KMS-11 (cell line): ENCODE measurements at regions not wholly inside any gene's neighbourhood (a gene's known extent, or its start where the extent isn't known, plus 50 kb on each side); places are given as distances from the start of the nearest gene placed in this dataset.

ENCODE experiments used
- H2AFZ ChIP-seq: fragments of 200-600 bp; sonication (generic); 2 replicates; pipeline ENCODE4 v1.6.1; 2016; ENCODE audit warnings: antibody characterized with exemption, mixed run types, low read depth
- H3K27ac ChIP-seq: fragments of 200-600 bp; sonication (generic); 2 replicates; pipeline ENCODE4 v1.6.1; 2016; ENCODE audit warnings: mild to moderate bottlenecking, mixed run types
- H3K27me3 ChIP-seq: fragments of 200-600 bp; sonication (generic); 2 replicates; pipeline ENCODE4 v1.6.1; 2017; ENCODE audit warnings: mild to moderate bottlenecking, low read depth, mixed run types, moderate library complexity; ENCODE audit not compliant: insufficient read depth
- H3K36me3 ChIP-seq: fragments of 200-600 bp; sonication (generic); 2 replicates; pipeline ENCODE4 v1.6.1; 2017; ENCODE audit warnings: mild to moderate bottlenecking, mixed run types; ENCODE audit not compliant: insufficient read depth
- H3K4me1 ChIP-seq: fragments of 200-600 bp; sonication (generic); 2 replicates; pipeline ENCODE4 v1.6.1; 2016; ENCODE audit warnings: mild to moderate bottlenecking, low read depth, mixed run types; ENCODE audit not compliant: poor library complexity, severe bottlenecking
- H3K4me2 ChIP-seq: fragments of 200-600 bp; sonication (generic); 2 replicates; pipeline ENCODE4 v1.7.0; 2016; ENCODE audit warnings: mild to moderate bottlenecking, mixed run types
- H3K4me3 ChIP-seq: fragments of 200-600 bp; sonication (generic); IDR thresholded peaks from 2 replicates; pipeline ENCODE4 v1.6.1; 2017; ENCODE audit warnings: low read depth, low read length, mixed read lengths; ENCODE audit not compliant: insufficient read depth
- H3K79me2 ChIP-seq: fragments of 200-600 bp; sonication (generic); 2 replicates; pipeline ENCODE4 v1.6.1; 2016; ENCODE audit warnings: low read depth, mixed run types; ENCODE audit not compliant: insufficient read depth
- H3K9ac ChIP-seq: fragments of 200-600 bp; sonication (generic); 2 replicates; pipeline ENCODE4 v1.6.1; 2016; ENCODE audit warnings: mild to moderate bottlenecking, mixed run types
- H4K20me1 ChIP-seq: fragments of 200-600 bp; sonication (generic); 2 replicates; pipeline ENCODE4 v1.6.1; 2016; ENCODE audit warnings: mild to moderate bottlenecking, mixed run types; ENCODE audit not compliant: insufficient read depth
- CTCF ChIP-seq: fragments of 200-600 bp; sonication (generic); conservative IDR thresholded peaks from 2 replicates; pipeline ENCODE4 v1.6.1; 2017; ENCODE audit warnings: low read depth, mild to moderate bottlenecking, antibody characterized with exemption, low read length, moderate library complexity, mixed read lengths

- TF ChIP-seq CTCF: no peak
Measured at GRCh38 chr17:34059423-34060220, 195.5 kb upstream of the CCL2 start.

GRCh38 chr17:34066528-34066927 lies 188.6 kb upstream of the CCL2 start:
- no peaks in the 10 kb centered on the region for H3K27me3 ChIP-seq
- H3K79me2 ChIP-seq: no peaks in the 10 kb centered on the region
- H3K36me3 ChIP-seq: no peaks in the 10 kb centered on the region
- no peak overlapping the region for H3K4me3 ChIP-seq
- H3K4me2 ChIP-seq: no peak overlapping the region
- H2AFZ ChIP-seq: no peak overlapping the region
- no peaks in the 10 kb centered on the region for H4K20me1 ChIP-seq
- H3K9ac ChIP-seq: no peak overlapping the region
- H3K4me1 ChIP-seq: no peaks in the 10 kb centered on the region
- TF ChIP-seq CTCF: no peak
- no peak overlapping the region for H3K27ac ChIP-seq

More at GRCh38 chr17:34059423-34060220, 195.5 kb upstream of the CCL2 start:
- Histone ChIP-seq H4K20me1 (no peaks in the 10 kb centered on the region), H3K27ac (no peak overlapping the region), H3K4me2 (no peak overlapping the region), H3K4me1 (no peaks in the 10 kb centered on the region), H3K27me3 (no peaks in the 10 kb centered on the region), H3K9ac (no peak overlapping the region), H3K4me3 (no peak overlapping the region), H2AFZ (no peak overlapping the region), H3K36me3 (no peaks in the 10 kb centered on the region), H3K79me2 (no peaks in the 10 kb centered on the region)

- H3K79me2 ChIP-seq: no peaks in the 10 kb centered on the region
- no peaks in the 10 kb centered on the region for H3K36me3 ChIP-seq
- no peak overlapping the region for H3K4me2 ChIP-seq
- H2AFZ ChIP-seq: no peak overlapping the region
- no peak overlapping the region for H3K4me3 ChIP-seq
- TF ChIP-seq CTCF: no peak
- H3K27me3 ChIP-seq: no peaks in the 10 kb centered on the region
- no peak overlapping the region for H3K9ac ChIP-seq
- no peaks in the 10 kb centered on the region for H4K20me1 ChIP-seq
- H3K4me1 ChIP-seq: no peaks in the 10 kb centered on the region
- no peak overlapping the region for H3K27ac ChIP-seq
Measured at GRCh38 chr17:34067011-34067410, 188.1 kb upstream of the CCL2 start.

- Histone ChIP-seq H3K27me3 (no peaks in the 10 kb centered on the region), H3K4me1 (no peaks in the 10 kb centered on the region), H3K36me3 (no peaks in the 10 kb centered on the region), H3K4me3 (no peak overlapping the region), H3K9ac (no peak overlapping the region), H2AFZ (no peak overlapping the region), H4K20me1 (no peaks in the 10 kb centered on the region), H3K27ac (no peak overlapping the region), H3K4me2 (no peak overlapping the region), H3K79me2 (no peaks in the 10 kb centered on the region)
- TF ChIP-seq CTCF: no peak
Measured at GRCh38 chr17:34068571-34068970, 186.5 kb upstream of the CCL2 start.
